ENCODE measurements at regions not wholly inside any gene's neighbourhood (a gene's known extent, or its start where the extent isn't known, plus 50 kb on each side); places are given as distances from the start of the nearest gene placed in this dataset.

- H2BK5ac ChIP-seq (ENCODE audit: low read depth, low read length, poor library complexity, severe bottlenecking) = no peak overlapping the region
- DNase-seq (no peak), ATAC-seq (ENCODE audit: low read depth) (no peak)
- no peak overlapping the region for H3K4me2 ChIP-seq (ENCODE audit: low read depth, low read length)
- H2BK20ac ChIP-seq (ENCODE audit: low read depth, low read length) = no peak overlapping the region
- H3K27ac ChIP-seq (ENCODE audit: insufficient read depth, low read length) = no peak overlapping the region
- H3K23ac ChIP-seq (ENCODE audit: low read depth, low read length) = no peak overlapping the region
- no peak overlapping the region for H4K5ac ChIP-seq (ENCODE audit: low read depth, low read length)
- no peaks in the 10 kb centered on the region for H3K27me3 ChIP-seq (ENCODE audit: control insufficient read depth, insufficient read depth, low read length)
- H2BK15ac ChIP-seq (ENCODE audit: low read depth, low read length) = no peak overlapping the region
- CTCF ChIA-PET = no interaction called here
- H3K36me3 ChIP-seq (ENCODE audit: control insufficient read depth, insufficient read depth, low read length) = no peaks in the 10 kb centered on the region
- H3K4me3 ChIP-seq (ENCODE audit: insufficient read depth, low read depth, low read length) = no peak overlapping the region
- H4K20me1 ChIP-seq (ENCODE audit: insufficient read depth, low read length) = no peaks in the 10 kb centered on the region
- no CpG with 5 or more reads among the region's 5 CpGs for WGBS, 2 experiments (ENCODE audit: extremely low coverage in 2 of 2, insufficient read length in 1 of 2)
- BruUV-seq (replicated peaks) = no TSS peak
- TF ChIP-seq CTCF (conservative IDR thresholded peaks at IDR 0.05; ENCODE audit: low read depth, low read length) (no peak), ELK1 (IDR thresholded peaks at IDR 0.05; ENCODE audit: borderline replicate concordance, low read depth, low read length) (no peak), NFE2L2 (IDR thresholded peaks at IDR 0.05; ENCODE audit: low read depth, low read length) (no peak), BHLHE40 (IDR thresholded peaks at IDR 0.05; ENCODE audit: low read depth, low read length) (no peak), CHD1 (IDR thresholded peaks at IDR 0.05; ENCODE audit: low read depth, low read length) (no peak), MXI1 (IDR thresholded peaks at IDR 0.05; ENCODE audit: borderline replicate concordance, low read depth, low read length) (no peak)
- H4K91ac ChIP-seq (ENCODE audit: insufficient read depth, low read depth, low read length) = no peak overlapping the region
- H3K18ac ChIP-seq (ENCODE audit: low read depth, low read length) = no peak overlapping the region
- no peak overlapping the region for H3K9ac ChIP-seq (ENCODE audit: low read depth, low read length)
- no peak overlapping the region for H3K56ac ChIP-seq (ENCODE audit: extremely low read depth, insufficient read depth, low read length)
- no peaks in the 10 kb centered on the region for H3K4me1 ChIP-seq (ENCODE audit: control insufficient read depth, insufficient read depth, low read length)
- no peaks in the 10 kb centered on the region for H3K9me1 ChIP-seq (ENCODE audit: insufficient read depth, low read length)
- no peak overlapping the region for H2AK9ac ChIP-seq (replicated peaks; ENCODE audit: low read depth, low read length, poor library complexity)
- in situ Hi-C loops (cut with MboI; ENCODE audit: low sequenced_read_pairs) (no loop called here), dilution Hi-C loops (cut with HindIII; ENCODE audit: low sequenced_read_pairs, unreplicated experiment) (no loop called here), intact Hi-C loops (cut with micrococcal nuclease) (no loop called here)
- no peak overlapping the region for H3K14ac ChIP-seq (replicated peaks; ENCODE audit: low read depth, low read length)
- H4K8ac ChIP-seq (ENCODE audit: low read depth in 2 of 2, low read length in 2 of 2) = no peak overlapping the region
- H2AFZ ChIP-seq (replicated peaks; ENCODE audit: low read length, poor library complexity) = no peak overlapping the region
- H3K9me3 ChIP-seq (ENCODE audit: control insufficient read depth, insufficient read depth, low read length) = no peaks in the 10 kb centered on the region
- no peak overlapping the region for H2AK5ac ChIP-seq (ENCODE audit: low read depth, low read length)
- no peak overlapping the region for H2BK120ac ChIP-seq (ENCODE audit: low read depth, low read length)
- POLR2A ChIA-PET (ENCODE audit: unreplicated experiment) = no interaction called here
- no peak overlapping the region for H3K4ac ChIP-seq (ENCODE audit: low read depth, low read length)
- no peaks in the 10 kb centered on the region for H3K79me1 ChIP-seq (ENCODE audit: low read depth in 1 of 2, low read length in 2 of 2)
Observed at GRCh38 chr10:109743146-109743545, 180.2 kb downstream of the XPNPEP1 start.

Data from IMR-90 (cell line).